Astrocyte of the cerebellum (primary cell): ENCODE measurements at regions not wholly inside any gene's neighbourhood (a gene's known extent, or its start where the extent isn't known, plus 50 kb on each side); places are given as distances from the start of the nearest gene placed in this dataset.

ENCODE experiments used
- DNase-seq: peaks from one replicate; pipeline ENCODE4 v3.0.0-alpha.2; 2011; ENCODE audit warnings: low read depth
- H3K4me3 ChIP-seq: 2 replicates; pipeline ENCODE4 v1.5.1; 2011; ENCODE audit warnings: mild to moderate bottlenecking, low read depth, low read length, moderate library complexity
- in situ Hi-C: cut with HindIII; loops from 2 replicates; pipeline ENCODE4 v1.10.0; 2017; ENCODE audit warnings: low sequenced_read_pairs
- TF ChIP-seq, protein P1 (sequence below): IDR thresholded peaks from 2 replicates; pipeline ENCODE4 v1.5.1; 2012; ENCODE audit warnings: low read length, low read depth, moderate library complexity, mild to moderate bottlenecking; ENCODE audit errors: missing control alignments

GRCh38 chr16:86063760-86064405, 164.9 kb downstream of the IRF8 start:
- H3K4me3 ChIP-seq: no peak overlapping the region
- in situ Hi-C loops: no loop called here
- TF ChIP-seq, protein P1, sequence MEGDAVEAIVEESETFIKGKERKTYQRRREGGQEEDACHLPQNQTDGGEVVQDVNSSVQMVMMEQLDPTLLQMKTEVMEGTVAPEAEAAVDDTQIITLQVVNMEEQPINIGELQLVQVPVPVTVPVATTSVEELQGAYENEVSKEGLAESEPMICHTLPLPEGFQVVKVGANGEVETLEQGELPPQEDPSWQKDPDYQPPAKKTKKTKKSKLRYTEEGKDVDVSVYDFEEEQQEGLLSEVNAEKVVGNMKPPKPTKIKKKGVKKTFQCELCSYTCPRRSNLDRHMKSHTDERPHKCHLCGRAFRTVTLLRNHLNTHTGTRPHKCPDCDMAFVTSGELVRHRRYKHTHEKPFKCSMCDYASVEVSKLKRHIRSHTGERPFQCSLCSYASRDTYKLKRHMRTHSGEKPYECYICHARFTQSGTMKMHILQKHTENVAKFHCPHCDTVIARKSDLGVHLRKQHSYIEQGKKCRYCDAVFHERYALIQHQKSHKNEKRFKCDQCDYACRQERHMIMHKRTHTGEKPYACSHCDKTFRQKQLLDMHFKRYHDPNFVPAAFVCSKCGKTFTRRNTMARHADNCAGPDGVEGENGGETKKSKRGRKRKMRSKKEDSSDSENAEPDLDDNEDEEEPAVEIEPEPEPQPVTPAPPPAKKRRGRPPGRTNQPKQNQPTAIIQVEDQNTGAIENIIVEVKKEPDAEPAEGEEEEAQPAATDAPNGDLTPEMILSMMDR: no peak
- DNase-seq: no peak

- TF ChIP-seq, protein P1: no peak
- in situ Hi-C loops: no loop called here
- H3K4me3 ChIP-seq: no peak overlapping the region
- DNase-seq: no peak
These were observed 165.7 kb downstream of the IRF8 start for GRCh38 chr16:86064431-86065250.

GRCh38 chr16:86065711-86066110, 166.7 kb downstream of the IRF8 start:
- TF ChIP-seq, protein P1: no peak
- H3K4me3 ChIP-seq: no peak overlapping the region
- in situ Hi-C loops: no loop called here
- DNase-seq: no peak

DNA sequence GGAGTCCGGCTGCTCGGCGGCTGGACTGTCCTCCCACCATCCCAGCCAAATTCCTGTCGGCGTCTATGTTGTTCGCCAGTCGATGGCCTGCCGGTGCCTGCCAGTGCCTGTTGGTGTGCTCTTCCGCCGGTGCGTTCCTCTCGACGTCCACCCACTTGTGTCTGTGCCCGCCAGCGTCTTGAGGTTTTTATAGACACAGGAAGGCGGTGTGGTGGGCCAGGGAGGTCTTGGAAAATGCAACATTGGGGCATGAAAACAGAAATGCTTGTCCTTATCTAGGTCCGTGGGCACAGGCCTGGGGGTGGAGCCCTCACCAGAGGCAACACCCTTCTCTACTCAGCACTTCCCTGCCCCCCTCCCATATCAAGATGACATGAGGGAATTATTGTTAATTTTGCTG, 167.8 kb downstream of the IRF8 start:
- no peak for DNase-seq
- in situ Hi-C loops: no loop called here
- no peak overlapping the region for H3K4me3 ChIP-seq
- TF ChIP-seq, protein P1: no peak

DNA sequence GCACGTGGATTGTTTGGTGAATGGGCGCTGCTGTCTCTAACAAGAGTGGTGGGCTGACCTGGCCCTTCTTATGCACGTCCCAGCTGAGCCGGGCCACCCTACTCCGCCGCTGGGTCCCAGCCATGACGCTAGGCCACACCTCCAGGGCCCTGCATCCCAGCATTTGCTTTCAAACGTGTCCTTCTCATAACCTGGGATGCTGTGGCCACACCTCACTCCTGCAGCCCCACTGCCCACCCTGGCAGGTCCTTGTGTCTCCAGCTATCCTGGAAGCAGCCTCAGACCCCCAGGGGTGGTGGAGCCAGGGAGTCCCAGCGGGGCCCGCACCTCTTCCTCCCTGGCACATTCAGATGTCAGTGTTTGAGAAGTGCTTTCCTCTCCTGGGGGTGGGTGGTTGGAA, 168.6 kb downstream of the IRF8 start:
- DNase-seq: no peak
- TF ChIP-seq, protein P1: no peak
- no peak overlapping the region for H3K4me3 ChIP-seq
- in situ Hi-C loops: no loop called here

DNA sequence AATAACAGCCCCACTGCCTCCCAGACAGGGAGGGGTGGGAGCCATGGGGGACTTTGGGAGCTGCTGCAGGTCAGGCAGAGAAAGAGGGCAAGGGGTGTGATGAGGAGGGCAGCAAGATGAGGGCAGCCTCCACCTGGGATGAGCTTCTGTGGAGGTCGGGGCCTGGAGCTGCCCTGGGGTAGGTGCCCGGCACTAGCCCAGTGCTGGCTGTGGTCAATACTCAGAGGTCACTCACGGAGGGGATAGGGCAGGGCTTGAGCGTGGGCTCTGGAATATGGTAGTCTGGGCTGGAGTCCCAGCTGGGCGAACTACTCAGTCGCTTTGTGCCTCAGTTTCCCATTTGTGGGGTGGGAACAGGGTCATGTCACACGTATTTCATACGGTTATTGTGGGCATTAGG, 169.0 kb downstream of the IRF8 start:
- H3K4me3 ChIP-seq: no peak overlapping the region

More for the DNA sequence above, 169.0 kb downstream of the IRF8 start:
- TF ChIP-seq, protein P1: no peak
- in situ Hi-C loops: no loop called here
- DNase-seq: no peak
